Stimulated activated naive CD8-positive, alpha-beta T cell treated with anti-CD3 and anti-CD28 coated beads, Interleukin-15, Interleukin-2, amounts not matched to agents 100 ng/mL and 50 ng/mL, for 24 hours (primary cell): ENCODE measurements at regions not wholly inside any gene's neighbourhood (a gene's known extent, or its start where the extent isn't known, plus 50 kb on each side); places are given as distances from the start of the nearest gene placed in this dataset.
"Not testable (repeated sequence)": the region's sequence is repeated elsewhere in the genome, so short reads cannot be mapped to it uniquely, and the experiment has no call there.

Experiments used
- H3K27ac Mint-ChIP-seq: one replicate; pipeline ENCODE4 v1.8.0; 2021; ENCODE audit warnings: mild to moderate bottlenecking, mixed read lengths
- H3K27me3 Mint-ChIP-seq: one replicate; pipeline ENCODE4 v1.8.0; 2021; ENCODE audit warnings: mixed read lengths
- H3K36me3 Mint-ChIP-seq: one replicate; pipeline ENCODE4 v1.8.0; 2021; ENCODE audit warnings: low read depth, mixed read lengths
- H3K4me1 Mint-ChIP-seq: one replicate; pipeline ENCODE4 v1.8.0; 2021; ENCODE audit warnings: low read depth, mixed read lengths
- H3K4me3 Mint-ChIP-seq: one replicate; pipeline ENCODE4 v1.8.0; 2021; ENCODE audit warnings: mild to moderate bottlenecking, mixed read lengths
- H3K9me3 Mint-ChIP-seq: one replicate; pipeline ENCODE4 v1.8.0; 2021; ENCODE audit warnings: mixed read lengths

GRCh38 chr3:15887261-15887660, 89.5 kb upstream of the ANKRD28 start:
- no peak overlapping the region for H3K4me3 Mint-ChIP-seq
- H3K4me1 Mint-ChIP-seq = no peaks in the 10 kb centered on the region
- no peaks in the 10 kb centered on the region for H3K36me3 Mint-ChIP-seq
- H3K27me3 Mint-ChIP-seq = no peaks in the 10 kb centered on the region
- no peak overlapping the region for H3K27ac Mint-ChIP-seq
- peaks cover 9% of the 10 kb centered on the region for H3K9me3 Mint-ChIP-seq

DNA sequence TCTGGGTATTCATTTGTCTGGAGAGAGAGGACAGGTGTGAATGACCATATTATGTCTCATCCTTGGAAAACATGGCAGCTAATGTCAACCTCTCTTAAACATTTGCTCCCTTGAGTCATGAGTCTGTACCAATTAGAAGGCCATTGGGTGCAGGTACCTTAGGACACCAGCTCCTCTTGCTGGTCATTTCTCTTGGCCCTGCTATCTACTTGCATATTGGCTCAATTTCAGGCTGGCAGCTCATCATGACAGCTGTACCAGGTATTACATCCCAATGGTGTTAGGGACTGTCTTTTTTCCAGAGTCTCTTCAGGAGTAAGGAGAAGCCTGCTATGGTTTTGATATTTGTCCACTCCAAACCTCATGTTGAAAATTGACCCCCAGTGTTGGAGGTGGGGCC, 92.2 kb upstream of the ANKRD28 start:
- no peak overlapping the region for H3K4me3 Mint-ChIP-seq
- peaks cover 9% of the 10 kb centered on the region for H3K9me3 Mint-ChIP-seq
- no peak overlapping the region for H3K27ac Mint-ChIP-seq
- no peaks in the 10 kb centered on the region for H3K4me1 Mint-ChIP-seq
- H3K27me3 Mint-ChIP-seq = no peaks in the 10 kb centered on the region
- no peaks in the 10 kb centered on the region for H3K36me3 Mint-ChIP-seq

- Mint-ChIP-seq H3K4me1 (no peaks in the 10 kb centered on the region), H3K9me3 (peaks cover 3% of the 10 kb centered on the region), H3K4me3 (no peak overlapping the region), H3K27ac (no peak overlapping the region), H3K36me3 (no peaks in the 10 kb centered on the region), H3K27me3 (no peaks in the 10 kb centered on the region)
Measured at GRCh38 chr3:15892311-15893227, 94.8 kb upstream of the ANKRD28 start.

DNA sequence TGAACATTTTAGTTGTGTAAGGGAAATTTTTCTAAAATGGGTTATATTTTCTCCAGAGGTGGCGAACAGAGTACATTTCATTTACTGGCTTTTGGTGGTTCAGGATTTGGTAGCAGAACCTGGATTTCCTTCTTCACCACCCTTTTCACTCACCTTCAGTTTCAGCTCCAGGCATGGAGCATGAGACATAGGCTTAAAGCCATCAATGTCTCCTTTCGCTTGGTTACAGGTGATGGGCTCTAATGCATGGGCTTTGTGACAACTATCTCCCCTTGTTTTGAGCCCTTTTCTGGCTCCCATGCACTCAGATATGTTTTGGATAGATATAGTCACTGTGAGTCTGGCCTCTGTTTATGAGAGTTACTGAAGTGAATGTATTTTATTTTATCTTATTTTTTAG, 96.6 kb upstream of the ANKRD28 start:
- Mint-ChIP-seq H3K9me3 (no peaks in the 10 kb centered on the region), H3K36me3 (no peaks in the 10 kb centered on the region), H3K4me1 (no peaks in the 10 kb centered on the region), H3K4me3 (no peak overlapping the region), H3K27ac (no peak overlapping the region), H3K27me3 (no peaks in the 10 kb centered on the region)

- no peaks in the 10 kb centered on the region for H3K4me1 Mint-ChIP-seq
- no peaks in the 10 kb centered on the region for H3K36me3 Mint-ChIP-seq
- no peak overlapping the region for H3K4me3 Mint-ChIP-seq
- H3K9me3 Mint-ChIP-seq = no peaks in the 10 kb centered on the region
- H3K27me3 Mint-ChIP-seq = no peaks in the 10 kb centered on the region
- H3K27ac Mint-ChIP-seq = no peak overlapping the region
Measured at GRCh38 chr3:15896500-15896899, 98.7 kb upstream of the ANKRD28 start.

GRCh38 chr3:15899388-15899787, 101.6 kb upstream of the ANKRD28 start:
- H3K9me3 Mint-ChIP-seq = no peaks in the 10 kb centered on the region
- no peaks in the 10 kb centered on the region for H3K27me3 Mint-ChIP-seq
- no peaks in the 10 kb centered on the region for H3K4me1 Mint-ChIP-seq
- H3K36me3 Mint-ChIP-seq = no peaks in the 10 kb centered on the region
- no peak overlapping the region for H3K4me3 Mint-ChIP-seq
- H3K27ac Mint-ChIP-seq = no peak overlapping the region

- no peak overlapping the region for H3K4me3 Mint-ChIP-seq
- no peak overlapping the region for H3K27ac Mint-ChIP-seq
- no peaks in the 10 kb centered on the region for H3K36me3 Mint-ChIP-seq
- no peaks in the 10 kb centered on the region for H3K4me1 Mint-ChIP-seq
- H3K9me3 Mint-ChIP-seq = no peaks in the 10 kb centered on the region
- H3K27me3 Mint-ChIP-seq = no peaks in the 10 kb centered on the region
Measured at GRCh38 chr3:15903164-15903563, 105.4 kb upstream of the ANKRD28 start.

DNA sequence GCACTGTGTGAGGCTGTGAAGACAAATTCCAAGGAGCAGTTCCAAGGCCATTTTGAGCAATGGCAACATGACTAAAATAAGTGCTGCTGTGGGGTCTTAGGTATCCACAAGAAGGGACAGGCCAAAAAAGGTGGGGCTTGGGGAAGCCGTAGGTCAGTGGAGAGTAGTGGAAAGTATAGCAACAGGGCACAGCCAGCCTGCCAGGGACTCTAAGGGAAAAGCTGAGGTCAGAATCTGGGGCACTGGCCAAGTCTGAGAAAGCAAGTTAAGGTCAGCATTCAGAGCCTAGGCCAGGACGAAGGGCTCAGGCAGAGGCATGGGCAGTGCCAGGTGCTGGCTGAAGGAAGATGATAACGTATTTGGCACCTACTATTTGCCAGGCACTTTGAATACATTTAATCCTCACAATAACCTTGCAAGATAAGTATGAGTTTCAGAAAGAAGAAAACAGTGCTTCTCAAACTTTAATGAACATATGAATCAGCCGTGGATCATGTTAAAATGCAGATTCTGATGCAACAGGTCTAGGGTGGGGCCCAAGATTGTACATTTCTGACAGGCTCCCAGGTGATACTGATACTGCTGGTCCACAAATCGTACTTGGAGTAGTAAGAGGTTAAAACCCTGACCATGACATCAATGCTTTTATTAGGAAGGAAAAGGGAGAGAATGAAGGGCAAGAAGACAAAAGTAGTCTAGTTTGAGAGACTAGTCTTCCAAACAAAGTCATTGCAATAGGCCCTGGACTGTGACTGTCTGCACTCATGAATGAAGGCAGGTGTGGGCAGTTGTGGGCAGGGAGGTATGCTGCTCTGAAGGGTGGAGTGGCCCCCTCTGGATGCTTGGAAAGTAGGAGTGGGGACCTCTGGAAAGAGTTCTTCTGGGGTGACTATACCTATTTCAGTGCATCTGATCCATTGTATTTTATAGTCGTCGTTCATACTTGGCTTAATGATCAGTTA, 106.3 kb upstream of the ANKRD28 start:
- H3K27me3 Mint-ChIP-seq = no peaks in the 10 kb centered on the region
- H3K36me3 Mint-ChIP-seq = no peaks in the 10 kb centered on the region
- no peak overlapping the region for H3K4me3 Mint-ChIP-seq
- H3K9me3 Mint-ChIP-seq = no peaks in the 10 kb centered on the region
- H3K4me1 Mint-ChIP-seq = no peaks in the 10 kb centered on the region
- no peak overlapping the region for H3K27ac Mint-ChIP-seq

- Mint-ChIP-seq H3K27ac (no peak overlapping the region), H3K36me3 (no peaks in the 10 kb centered on the region), H3K9me3 (no peaks in the 10 kb centered on the region), H3K27me3 (no peaks in the 10 kb centered on the region), H3K4me1 (no peaks in the 10 kb centered on the region), H3K4me3 (no peak overlapping the region)
Measured at GRCh38 chr3:15905041-15905440, 107.3 kb upstream of the ANKRD28 start.

DNA sequence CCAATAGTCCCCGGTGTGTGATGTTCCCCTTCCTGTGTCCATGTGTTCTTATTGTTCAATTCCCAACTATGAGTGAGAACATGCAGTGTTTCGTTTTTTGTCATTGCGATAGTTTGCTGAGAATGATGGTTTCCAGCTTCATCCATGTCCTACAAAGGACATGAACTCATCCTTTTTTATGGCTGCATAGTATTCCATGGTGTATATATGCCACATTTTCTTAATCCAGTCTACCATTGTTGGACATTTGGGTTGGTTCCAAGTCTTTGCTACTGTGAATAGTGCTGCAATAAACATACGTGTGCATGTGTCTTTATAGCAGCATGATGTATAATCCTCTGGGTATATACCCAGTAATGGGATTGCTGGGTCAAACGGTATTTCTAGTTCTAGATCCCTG, 109.6 kb upstream of the ANKRD28 start:
- not testable (repeated sequence) for H3K4me3 Mint-ChIP-seq, H3K27ac Mint-ChIP-seq, H3K27me3 Mint-ChIP-seq, H3K4me1 Mint-ChIP-seq, H3K36me3 Mint-ChIP-seq, H3K9me3 Mint-ChIP-seq

GRCh38 chr3:15918988-15919387, 121.2 kb upstream of the ANKRD28 start:
- Mint-ChIP-seq H3K27me3 (peaks cover 1% of the 10 kb centered on the region), H3K4me1 (no peaks in the 10 kb centered on the region), H3K9me3 (peaks cover 4% of the 10 kb centered on the region), H3K27ac (no peak overlapping the region), H3K4me3 (no peak overlapping the region), H3K36me3 (no peaks in the 10 kb centered on the region)

DNA sequence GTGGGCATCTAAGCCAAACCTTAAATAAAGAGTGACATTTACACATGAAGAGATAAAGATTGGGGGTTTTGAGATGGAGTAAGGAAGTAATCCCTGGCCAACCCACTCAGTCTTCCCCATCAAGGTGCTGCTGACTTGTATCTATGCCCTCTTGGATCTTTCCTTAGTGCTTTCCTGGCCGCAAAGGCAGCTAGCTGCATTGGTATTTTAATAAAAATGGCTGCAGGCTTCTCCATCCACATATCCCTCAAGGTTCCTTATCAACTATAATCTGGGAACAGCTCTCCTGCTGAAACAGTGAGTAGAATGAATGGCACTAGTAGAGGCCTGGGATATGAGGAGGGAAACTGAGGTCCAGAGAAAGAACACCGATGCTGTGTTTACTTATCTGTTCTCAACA, 122.2 kb upstream of the ANKRD28 start:
- no peak overlapping the region for H3K4me3 Mint-ChIP-seq

DNA sequence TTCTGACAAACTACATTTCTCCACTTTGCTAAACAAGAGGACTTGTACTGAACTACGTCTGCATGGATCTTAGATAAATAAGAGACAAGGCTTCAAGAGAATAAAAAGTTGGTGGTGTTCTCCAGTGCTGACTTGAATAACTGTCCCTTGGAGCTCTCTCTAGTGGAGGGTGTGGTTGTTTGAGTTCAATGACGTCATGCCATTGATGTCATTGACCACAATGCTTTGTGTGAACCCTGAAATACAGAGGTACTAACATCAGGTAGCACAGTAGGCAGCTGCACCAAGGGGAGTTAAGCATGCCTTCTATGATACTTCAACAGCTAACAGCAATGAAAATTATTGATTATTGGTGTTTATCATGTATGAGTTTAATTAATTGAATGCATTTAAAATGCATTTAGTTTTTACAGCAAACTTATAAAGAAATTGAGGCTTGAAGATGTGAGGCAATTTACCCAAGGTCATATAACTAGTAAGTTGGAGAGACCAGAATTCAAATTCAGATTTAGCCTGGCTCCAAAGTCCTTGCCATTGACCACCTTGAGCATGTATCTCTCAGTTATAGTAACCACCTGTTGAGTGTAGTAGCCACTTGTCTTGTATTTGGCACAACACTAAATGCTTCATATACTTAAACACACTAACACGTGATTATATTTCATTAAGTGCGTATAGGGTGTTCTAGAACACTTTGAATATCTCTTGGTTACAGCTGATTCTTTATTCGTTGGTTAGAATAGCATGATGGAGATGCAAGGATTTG, 126.0 kb upstream of the ANKRD28 start:
- no peak overlapping the region for H3K4me3 Mint-ChIP-seq
- H3K4me1 Mint-ChIP-seq = no peaks in the 10 kb centered on the region
- H3K27ac Mint-ChIP-seq = no peak overlapping the region
- peaks cover 7% of the 10 kb centered on the region for H3K27me3 Mint-ChIP-seq
- H3K36me3 Mint-ChIP-seq = no peaks in the 10 kb centered on the region
- H3K9me3 Mint-ChIP-seq = no peaks in the 10 kb centered on the region

More for the DNA sequence above, 122.2 kb upstream of the ANKRD28 start:
- H3K4me1 Mint-ChIP-seq = no peaks in the 10 kb centered on the region
- H3K27ac Mint-ChIP-seq = no peak overlapping the region
- H3K9me3 Mint-ChIP-seq = no peaks in the 10 kb centered on the region
- H3K27me3 Mint-ChIP-seq = no peaks in the 10 kb centered on the region
- H3K36me3 Mint-ChIP-seq = no peaks in the 10 kb centered on the region

- H3K27ac Mint-ChIP-seq = no peak overlapping the region
- peaks cover 7% of the 10 kb centered on the region for H3K27me3 Mint-ChIP-seq
- no peaks in the 10 kb centered on the region for H3K36me3 Mint-ChIP-seq
- H3K9me3 Mint-ChIP-seq = no peaks in the 10 kb centered on the region
- no peaks in the 10 kb centered on the region for H3K4me1 Mint-ChIP-seq
- H3K4me3 Mint-ChIP-seq = no peak overlapping the region
Measured at GRCh38 chr3:15924914-15925313, 127.1 kb upstream of the ANKRD28 start.

GRCh38 chr3:15926871-15927270, 129.1 kb upstream of the ANKRD28 start:
- no peaks in the 10 kb centered on the region for H3K36me3 Mint-ChIP-seq
- H3K4me1 Mint-ChIP-seq = no peaks in the 10 kb centered on the region

More at GRCh38 chr3:15926871-15927270, 129.1 kb upstream of the ANKRD28 start:
- no peaks in the 10 kb centered on the region for H3K9me3 Mint-ChIP-seq
- peaks cover 7% of the 10 kb centered on the region for H3K27me3 Mint-ChIP-seq
- no peak overlapping the region for H3K4me3 Mint-ChIP-seq
- H3K27ac Mint-ChIP-seq = no peak overlapping the region
